Endodermal cell (in vitro differentiated cells): ENCODE measurements at regions not wholly inside any gene's neighbourhood (a gene's known extent, or its start where the extent isn't known, plus 50 kb on each side); places are given as distances from the start of the nearest gene placed in this dataset.

Experiments used
- DNase-seq: peaks from one replicate; pipeline ENCODE4 v3.0.0-alpha.2; 2017
- H3K27ac ChIP-seq: 2 replicates; pipeline ENCODE4 v1.5.1; 2013; ENCODE audit warnings: mild to moderate bottlenecking, low read depth, low read length, moderate library complexity
- H3K27me3 ChIP-seq: 2 replicates; pipeline ENCODE4 v1.6.1; 2013; ENCODE audit warnings: mild to moderate bottlenecking, low read length, moderate library complexity; ENCODE audit not compliant: insufficient read depth, control insufficient read depth, poor library complexity, severe bottlenecking
- H3K36me3 ChIP-seq: 2 replicates; pipeline ENCODE4 v1.7.0; 2013; ENCODE audit warnings: mild to moderate bottlenecking, low read length, moderate library complexity; ENCODE audit not compliant: control insufficient read depth, insufficient read depth
- H3K4me1 ChIP-seq: one replicate; pipeline ENCODE4 v1.7.0; 2013; ENCODE audit warnings: low read length; ENCODE audit not compliant: control insufficient read depth, insufficient read depth
- H3K4me3 ChIP-seq: 2 replicates; pipeline ENCODE4 v1.5.1; 2013; ENCODE audit warnings: mild to moderate bottlenecking, low read length, moderate library complexity
- H3K9ac ChIP-seq: 2 replicates; pipeline ENCODE4 v1.6.1; 2013; ENCODE audit warnings: mild to moderate bottlenecking, low read length, moderate library complexity; ENCODE audit not compliant: poor library complexity, severe bottlenecking; ENCODE audit errors: extremely low read depth
- H3K9me3 ChIP-seq: 2 replicates; pipeline ENCODE4 v1.6.1; 2013; ENCODE audit warnings: mild to moderate bottlenecking, low read length, moderate library complexity; ENCODE audit not compliant: control insufficient read depth
- H3K27ac Mint-ChIP-seq: 2 replicates; pipeline ENCODE4 v1.8.0; 2020; ENCODE audit warnings: mixed read lengths
- H3K27me3 Mint-ChIP-seq: 2 replicates; pipeline ENCODE4 v1.8.0; 2021; ENCODE audit warnings: mild to moderate bottlenecking, mixed read lengths; ENCODE audit not compliant: insufficient read depth
- H3K36me3 Mint-ChIP-seq: 2 replicates; pipeline ENCODE4 v1.8.0; 2020; ENCODE audit warnings: low read depth, mixed read lengths
- H3K4me1 Mint-ChIP-seq: 2 replicates; pipeline ENCODE4 v1.8.0; 2020; ENCODE audit warnings: mixed read lengths
- H3K4me3 Mint-ChIP-seq: 2 replicates; pipeline ENCODE4 v1.8.0; 2020; ENCODE audit warnings: mild to moderate bottlenecking, moderate library complexity, mixed read lengths
- H3K9me3 Mint-ChIP-seq: 2 replicates; pipeline ENCODE4 v1.8.0; 2020; ENCODE audit warnings: mild to moderate bottlenecking, mixed read lengths
- CTCF ChIP-seq: fragments of 200-600 bp; sonication (generic); conservative IDR thresholded peaks from 2 replicates; pipeline ENCODE4 v1.5.0; 2021; ENCODE audit warnings: antibody characterized with exemption, mild to moderate bottlenecking
- WGBS, 2 experiments: methylation state at CpG; one replicate each; pipeline versions ENCODE4 v1.1.5 to v1.1.7; 2013; ENCODE audit warnings: missing lambda C conversion rate in 2 of 2, mixed read lengths in 1 of 2; ENCODE audit not compliant: insufficient coverage in 1 of 2, insufficient read length in 1 of 2; 5-methylcytosine and 5-hydroxymethylcytosine counted together

- Histone ChIP-seq H3K9ac (no peak overlapping the region), H3K4me1 (no peaks in the 10 kb centered on the region), H3K27ac (no peak overlapping the region), H3K27me3 (no peaks in the 10 kb centered on the region), H3K9me3 (no peaks in the 10 kb centered on the region), H3K4me3 (no peak overlapping the region), H3K36me3 (no peaks in the 10 kb centered on the region)
- Mint-ChIP-seq H3K36me3 (no peaks in the 10 kb centered on the region), H3K27ac (no peak overlapping the region), H3K27me3 (peaks cover 17% of the 10 kb centered on the region), H3K9me3 (peaks cover 5% of the 10 kb centered on the region), H3K4me1 (peaks cover 4% of the 10 kb centered on the region), H3K4me3 (no peak overlapping the region)
- WGBS, 2 experiments, result 100% methylated on average over 1 of the region's 1 CpG; no CpG with 5 or more reads in 1 of the 2 experiments
- DNase-seq, result no peak
- no peak for TF ChIP-seq CTCF
These were observed 101.6 kb upstream of the INSIG1 start for GRCh38 chr7:155195939-155196523.

- 84 to 91% methylated on average over 16 to 22 of the region's 22 CpGs for WGBS, 2 experiments
- Histone ChIP-seq H3K36me3 (no peaks in the 10 kb centered on the region), H3K27ac (no peak overlapping the region), H3K4me3 (no peak overlapping the region), H3K9me3 (no peaks in the 10 kb centered on the region), H3K27me3 (no peaks in the 10 kb centered on the region), H3K4me1 (no peaks in the 10 kb centered on the region), H3K9ac (no peak overlapping the region)
- no peak overlapping the region for H3K4me3 Mint-ChIP-seq
- H3K9me3 Mint-ChIP-seq, result no peaks in the 10 kb centered on the region
- no peak overlapping the region for H3K27ac Mint-ChIP-seq
- no peaks in the 10 kb centered on the region for H3K36me3 Mint-ChIP-seq
- no peak for TF ChIP-seq CTCF
- peaks cover 4% of the 10 kb centered on the region for H3K4me1 Mint-ChIP-seq
- no peak for DNase-seq
- H3K27me3 Mint-ChIP-seq, result peaks cover 3% of the 10 kb centered on the region
These were observed 99.3 kb upstream of the INSIG1 start for GRCh38 chr7:155198196-155198892.

GRCh38 chr7:155198901-155199845 is 98.5 kb upstream of the INSIG1 start:
- Mint-ChIP-seq H3K36me3 (no peaks in the 10 kb centered on the region), H3K27me3 (peaks cover 3% of the 10 kb centered on the region), H3K27ac (no peak overlapping the region), H3K9me3 (no peaks in the 10 kb centered on the region), H3K4me1 (peaks cover 4% of the 10 kb centered on the region), H3K4me3 (no peak overlapping the region)
- H3K27me3 ChIP-seq, result no peaks in the 10 kb centered on the region
- no peak for DNase-seq
- no peak for TF ChIP-seq CTCF
- H3K4me3 ChIP-seq, result no peak overlapping the region
- no peaks in the 10 kb centered on the region for H3K9me3 ChIP-seq
- 87% methylated on average over 11 to 13 of the region's 13 CpGs for WGBS, 2 experiments
- no peaks in the 10 kb centered on the region for H3K36me3 ChIP-seq
- H3K4me1 ChIP-seq, result no peaks in the 10 kb centered on the region
- no peak overlapping the region for H3K9ac ChIP-seq
- no peak overlapping the region for H3K27ac ChIP-seq
